HEK293 (cell line): ENCODE measurements at regions not wholly inside any gene's neighbourhood (a gene's known extent, or its start where the extent isn't known, plus 50 kb on each side); places are given as distances from the start of the nearest gene placed in this dataset.

Experiments used
- CTCF ChIA-PET: fragments of 350-600 bp; formaldehyde crosslinking; extraction: SDS; loops from one replicate; lab custom pipeline; 2021; ENCODE audit warnings: antibody characterized with exemption; lab: Yijun Ruan, JAX
- POLR2A ChIA-PET: fragments of 300-600 bp; formaldehyde crosslinking; extraction: SDS; loops from one replicate; lab custom pipeline; 2020; ENCODE audit warnings: antibody characterized with exemption, inconsistent platforms; lab: Yijun Ruan, JAX
- H3K27ac ChIP-seq: fragments of 200-500 bp; sonication (Bioruptor generic); 2 replicates; pipeline ENCODE4 v1.5.1; 2014; ENCODE audit warnings: low read depth, low read length, control low read depth, inconsistent platforms; ENCODE audit errors: extremely low read depth
- H3K36me3 ChIP-seq, 2 experiments: fragments of 200-500 bp in 1 of 2; sonication (Bioruptor generic) in 1 of 2; 1 replicate in 1 of 2; 2 replicates in 1 of 2; pipeline ENCODE4 v1.5.1; 2014 to 2017; ENCODE audit warnings: inconsistent platforms in 2 of 2, low read length in 2 of 2; ENCODE audit not compliant: control insufficient read depth in 2 of 2, insufficient read depth in 1 of 2
- H3K4me1 ChIP-seq: fragments of 200-500 bp; sonication (Bioruptor generic); 2 replicates; pipeline ENCODE4 v1.5.1; 2014; ENCODE audit warnings: mild to moderate bottlenecking, low read length, inconsistent platforms; ENCODE audit not compliant: control insufficient read depth, insufficient read depth
- H3K4me3 ChIP-seq: 2 replicates; pipeline ENCODE4 v1.5.1; 2011; ENCODE audit warnings: low read depth, mild to moderate bottlenecking, control low read depth, low read length, moderate library complexity
- H3K9me3 ChIP-seq: fragments of 200-500 bp; sonication (Bioruptor generic); 2 replicates; pipeline ENCODE4 v1.5.1; 2014; ENCODE audit warnings: low read depth, low read length, inconsistent platforms; ENCODE audit not compliant: control insufficient read depth, insufficient read depth
- BCL11A ChIP-seq: fragments of 450-650 bp; formaldehyde crosslinking; IDR thresholded peaks from 2 replicates; pipeline ENCODE4 v1.5.1; 2016; ENCODE audit warnings: low read depth, missing biosample characterization, missing genetic modification characterization
- BCL11B ChIP-seq: fragments of 450-650 bp; formaldehyde crosslinking; IDR thresholded peaks from 2 replicates; pipeline ENCODE4 v1.5.1; 2016; ENCODE audit warnings: low read depth, missing biosample characterization, missing genetic modification characterization
- BCL6B ChIP-seq: fragments of 450-650 bp; formaldehyde crosslinking; IDR thresholded peaks from 2 replicates; pipeline ENCODE4 v1.5.1; 2017; ENCODE audit warnings: missing biosample characterization, missing genetic modification characterization
- GLI4 ChIP-seq: fragments of 450-650 bp; formaldehyde crosslinking; IDR thresholded peaks from 2 replicates; pipeline ENCODE4 v1.5.1; 2016; ENCODE audit warnings: missing biosample characterization, missing genetic modification characterization
- GLIS1 ChIP-seq: fragments of 450-650 bp; formaldehyde crosslinking; IDR thresholded peaks from 2 replicates; pipeline ENCODE4 v1.5.1; 2016; ENCODE audit warnings: missing biosample characterization, missing genetic modification characterization
- HOXC10 ChIP-seq: sonication (generic); formaldehyde crosslinking; IDR thresholded peaks from 2 replicates; pipeline ENCODE4 v1.8.1; 2023; ENCODE audit warnings: mild to moderate bottlenecking, missing genetic modification reagents
- INSM2 ChIP-seq: fragments of 450-650 bp; formaldehyde crosslinking; IDR thresholded peaks from 2 replicates; pipeline ENCODE4 v1.5.1; 2016; ENCODE audit warnings: missing biosample characterization, missing genetic modification characterization
- KLF17 ChIP-seq: fragments of 450-650 bp; formaldehyde crosslinking; IDR thresholded peaks from 2 replicates; pipeline ENCODE4 v1.5.1; 2016; ENCODE audit warnings: missing biosample characterization, missing genetic modification characterization
- OVOL3 ChIP-seq: fragments of 450-650 bp; formaldehyde crosslinking; IDR thresholded peaks from 2 replicates; pipeline ENCODE4 v1.5.1; 2016; ENCODE audit warnings: missing biosample characterization, missing genetic modification characterization
- PBX3 ChIP-seq: sonication (generic); formaldehyde crosslinking; IDR thresholded peaks from 2 replicates; pipeline ENCODE4 v1.8.1; 2022; ENCODE audit warnings: mild to moderate bottlenecking, moderate library complexity, missing genetic modification reagents
- RBAK ChIP-seq: fragments of 450-650 bp; formaldehyde crosslinking; IDR thresholded peaks from 2 replicates; pipeline ENCODE4 v1.5.1; 2016; ENCODE audit warnings: missing biosample characterization, missing genetic modification characterization
- REST ChIP-seq: fragments of 450-650 bp; formaldehyde crosslinking; IDR thresholded peaks from 2 replicates; pipeline ENCODE4 v1.5.1; 2016; ENCODE audit warnings: missing biosample characterization, missing genetic modification characterization
- SETDB1 ChIP-seq: IDR thresholded peaks from one replicate; pipeline ENCODE4 v1.6.1; 2017; ENCODE audit warnings: mild to moderate bottlenecking, low read length, moderate library complexity, mixed read lengths; ENCODE audit not compliant: insufficient read length
- ZFP37 ChIP-seq: fragments of 450-650 bp; formaldehyde crosslinking; IDR thresholded peaks from 2 replicates; pipeline ENCODE4 v1.5.1; 2016; ENCODE audit warnings: missing biosample characterization, missing genetic modification characterization
- ZNF132 ChIP-seq: fragments of 450-650 bp; formaldehyde crosslinking; IDR thresholded peaks from 2 replicates; pipeline ENCODE4 v1.5.1; 2017; ENCODE audit warnings: missing biosample characterization, missing genetic modification characterization, borderline replicate concordance
- ZNF133 ChIP-seq: fragments of 450-650 bp; formaldehyde crosslinking; IDR thresholded peaks from 2 replicates; pipeline ENCODE4 v1.5.1; 2016; ENCODE audit warnings: missing biosample characterization, missing genetic modification characterization
- ZNF248 ChIP-seq: fragments of 450-650 bp; formaldehyde crosslinking; IDR thresholded peaks from 2 replicates; pipeline ENCODE4 v1.5.1; 2017; ENCODE audit warnings: missing biosample characterization, missing genetic modification characterization
- ZNF341 ChIP-seq: fragments of 450-650 bp; formaldehyde crosslinking; IDR thresholded peaks from 2 replicates; pipeline ENCODE4; 2016; ENCODE audit warnings: low read depth, missing biosample characterization, missing genetic modification characterization
- ZNF350 ChIP-seq: fragments of 450-650 bp; formaldehyde crosslinking; IDR thresholded peaks from 2 replicates; pipeline ENCODE4 v1.5.0; 2017; ENCODE audit warnings: missing biosample characterization, mild to moderate bottlenecking, missing genetic modification characterization
- ZNF48 ChIP-seq: fragments of 450-650 bp; formaldehyde crosslinking; IDR thresholded peaks from 2 replicates; pipeline ENCODE4 v1.5.1; 2016; ENCODE audit warnings: missing biosample characterization, missing genetic modification characterization
- ZNF521 ChIP-seq: fragments of 450-650 bp; formaldehyde crosslinking; IDR thresholded peaks from 2 replicates; pipeline ENCODE4 v1.5.1; 2017; ENCODE audit warnings: missing biosample characterization, mild to moderate bottlenecking, missing genetic modification characterization
- ZNF561 ChIP-seq: fragments of 450-650 bp; IDR thresholded peaks from 2 replicates; pipeline ENCODE4 v1.5.1; 2018; ENCODE audit warnings: missing biosample characterization, missing genetic modification characterization, borderline replicate concordance
- ZNF623 ChIP-seq: fragments of 450-650 bp; formaldehyde crosslinking; IDR thresholded peaks from 2 replicates; pipeline ENCODE4 v1.5.1; 2016; ENCODE audit warnings: missing biosample characterization, missing genetic modification characterization
- ZSCAN5A ChIP-seq: fragments of 450-650 bp; formaldehyde crosslinking; IDR thresholded peaks from 2 replicates; pipeline ENCODE4 v1.5.1; 2016; ENCODE audit warnings: missing biosample characterization, missing genetic modification characterization

- TF ChIP-seq PBX3 (no peak), ZNF48 (tag by site-specific recombination) (no peak), REST (tag by site-specific recombination) (no peak), ZNF350 (tag by site-specific recombination) (no peak), GLIS1 (tag by site-specific recombination) (no peak)
Observed at GRCh38 chr18:78034755-78035154, 785.1 kb downstream of the GALR1 start (continued).

GRCh38 chr18:78041218-78041617, 791.6 kb downstream of the GALR1 start:
- Histone ChIP-seq H3K4me1 (no peaks in the 10 kb centered on the region), H3K36me3 (no peaks in the 10 kb centered on the region), H3K9me3 (no peaks in the 10 kb centered on the region), H3K4me3 (no peak overlapping the region), H3K27ac (no peak overlapping the region)
- POLR2A ChIA-PET, result no interaction called here
- CTCF ChIA-PET, result interaction anchor here (0.6 to 1.2 kb wide), 2 partner anchors 10 to 78 kb away, joined by 3 read pairs; no protein-coding TSS in a partner anchor
- TF ChIP-seq SETDB1 (peak; percentile 69), HOXC10 (no peak), ZNF341 (tag by site-specific recombination) (no peak), RBAK (no peak), ZNF623 (tag by site-specific recombination) (no peak), ZNF132 (tag by site-specific recombination) (no peak), BCL11B (tag by site-specific recombination) (no peak), ZNF133 (peak; percentile 94), BCL6B (tag by site-specific recombination) (no peak)
- TF ChIP-seq, all 188 proteins: peak for 2

- ChIA-PET CTCF (interaction anchor here (0.7 to 0.8 kb wide), 2 partner anchors 9 to 937 kb away, joined by 3 read pairs; no protein-coding TSS in a partner anchor), POLR2A (no interaction called here)
- H3K4me3 ChIP-seq, result no peak overlapping the region
- H3K4me1 ChIP-seq, result no peaks in the 10 kb centered on the region
- H3K27ac ChIP-seq, result no peak overlapping the region
- no peaks in the 10 kb centered on the region for H3K36me3 ChIP-seq
- H3K9me3 ChIP-seq, result no peaks in the 10 kb centered on the region
- TF ChIP-seq INSM2 (tag by site-specific recombination), result no peak
- TF ChIP-seq ZFP37 (tag by site-specific recombination), result no peak
- no peak for TF ChIP-seq GLI4 (tag by site-specific recombination)
- TF ChIP-seq ZNF521, result no peak
- no peak for TF ChIP-seq KLF17
- no peak for TF ChIP-seq BCL11A (tag by site-specific recombination)
- no peak for TF ChIP-seq ZNF350 (tag by site-specific recombination)
- TF ChIP-seq ZSCAN5A (tag by site-specific recombination), result no peak
- TF ChIP-seq ZNF561 (tag by site-specific recombination), result no peak
- no peak for TF ChIP-seq ZNF248 (tag by site-specific recombination)
- TF ChIP-seq OVOL3 (tag by site-specific recombination), result no peak
Observed at GRCh38 chr18:78046631-78047030, 797.0 kb downstream of the GALR1 start.
